HepG2 (cell line): ENCODE measurements at regions not wholly inside any gene's neighbourhood (a gene's known extent, or its start where the extent isn't known, plus 50 kb on each side); places are given as distances from the start of the nearest gene placed in this dataset.

Experiments
- HNRNPUL1 ChIP-seq: fragments of 200-400 bp; formaldehyde crosslinking; IDR thresholded peaks from 2 replicates; pipeline ENCODE4 v1.6.1; 2017; ENCODE audit warnings: low read depth, mild to moderate bottlenecking, low read length, moderate library complexity
- NKX3-1 ChIP-seq: sonication (generic); formaldehyde crosslinking; IDR thresholded peaks from 2 replicates; pipeline ENCODE4 v1.5.0; 2020; ENCODE audit warnings: missing genetic modification reagents
- POLR2A ChIP-seq, 2 experiments: IDR thresholded peaks; 2 replicates each; pipeline ENCODE4 v1.6.1; 2011; ENCODE audit warnings: low read depth in 2 of 2, low read length in 2 of 2, mild to moderate bottlenecking in 1 of 2, moderate library complexity in 1 of 2; ENCODE audit not compliant: insufficient read depth in 1 of 2
- PRDM10 ChIP-seq: sonication (generic); formaldehyde crosslinking; IDR thresholded peaks from 2 replicates; pipeline ENCODE4 v1.4.0; 2020; ENCODE audit warnings: low read depth, missing genetic modification reagents
- SMAD3 ChIP-seq: sonication (generic); formaldehyde crosslinking; IDR thresholded peaks from 2 replicates; pipeline ENCODE4 v1.4.0; 2020; ENCODE audit warnings: missing genetic modification reagents
- ZBTB49 ChIP-seq: sonication (generic); formaldehyde crosslinking; IDR thresholded peaks from 2 replicates; pipeline ENCODE4 v1.4.0; 2020; ENCODE audit warnings: missing genetic modification reagents, borderline replicate concordance
- ZBTB7A ChIP-seq: sonication (generic); formaldehyde crosslinking; IDR thresholded peaks from 2 replicates; pipeline ENCODE4 v1.8.0; 2022; ENCODE audit warnings: mild to moderate bottlenecking, missing genetic modification reagents

- TF ChIP-seq PRDM10 (CRISPR knock-in tag) (no peak), ZBTB49 (no peak), HNRNPUL1 (no peak), SMAD3 (no peak), ZBTB7A (CRISPR knock-in tag) (no peak), NKX3-1 (no peak), POLR2A (IDR thresholded peaks at IDR 0.05; ENCODE audit: insufficient read depth in 1 of 2, low read depth in 2 of 2, low read length in 2 of 2) (no peak)
Observed at GRCh38 chr2:51579412-51579811, 547.5 kb upstream of the NRXN1 start.
